HepG2 (cell line): ENCODE measurements at regions not wholly inside any gene's neighbourhood (a gene's known extent, or its start where the extent isn't known, plus 50 kb on each side); places are given as distances from the start of the nearest gene placed in this dataset.

Source experiments
- ATAC-seq: fragments of 200-7000 bp; cut with Tn5 transposase; 3 replicates; pipeline ENCODE4 v1.9.1; 2020; ENCODE audit warnings: mild to moderate bottlenecking, moderate library complexity
- BruUV-seq: library from RNA; stranded (reverse); fragments of 400-500 nt; replicated peaks from 2 replicates; lab custom pipeline; 2021; lab: Mats Ljungman, UMichigan
- CTCF ChIA-PET: fragments of 300-600 bp; formaldehyde crosslinking; extraction: SDS; loops from one replicate; lab custom pipeline; 2021; ENCODE audit warnings: low total read pairs, inconsistent platforms, low intra/inter-chr PET ratio; lab: Yijun Ruan, JAX
- POLR2A ChIA-PET: fragments of 350-600 bp; sonication (Branson Sonifier 250); formaldehyde crosslinking; loops from one replicate; lab custom pipeline; 2020; ENCODE audit warnings: antibody characterized with exemption, inconsistent platforms; lab: Yijun Ruan, JAX
- DNase-seq: peaks from one replicate; pipeline ENCODE4 v3.0.0-alpha.2; 2015; ENCODE audit warnings: low spot score
- FAIRE-seq: peaks from 3 replicates; lab custom pipeline; 2011; peaks lifted over from hg19 to GRCh38; lab: Jason Lieb, UNC
- H2AFZ ChIP-seq: one replicate; pipeline ENCODE4 v1.6.1; 2011; ENCODE audit warnings: low read length, inconsistent platforms
- H3K27ac ChIP-seq: fragments of 300-600 bp; 3 replicates; pipeline ENCODE4 v1.8.0; 2011; ENCODE audit warnings: mixed run types, mild to moderate bottlenecking, mixed read lengths, low read length, inconsistent platforms; ENCODE audit not compliant: insufficient read depth; ENCODE audit errors: extremely low read length
- H3K27me3 ChIP-seq, 2 experiments: fragments of 200-600 bp in 1 of 2; 2 replicates in 1 of 2; 3 replicates in 1 of 2; pipeline versions ENCODE4 v1.6.0 to v1.8.0; 2011; ENCODE audit warnings: low read length in 2 of 2, mild to moderate bottlenecking in 2 of 2, moderate library complexity in 2 of 2, inconsistent platforms in 1 of 2; ENCODE audit not compliant: insufficient read depth in 2 of 2, control insufficient read depth in 1 of 2
- H3K36me3 ChIP-seq, 2 experiments: fragments of 200-600 bp in 1 of 2; replicated peaks in 1 of 2; 2 replicates in 1 of 2; 3 replicates in 1 of 2; pipeline versions ENCODE4 v1.5.1 to v1.8.0; 2011; ENCODE audit warnings: low read length in 2 of 2, inconsistent platforms in 1 of 2; ENCODE audit not compliant: insufficient read depth in 2 of 2, control insufficient read depth in 1 of 2
- H3K4me1 ChIP-seq: 2 replicates; pipeline ENCODE4 v1.5.1; 2012; ENCODE audit warnings: low read length, inconsistent platforms; ENCODE audit not compliant: insufficient read depth
- H3K4me2 ChIP-seq: 2 replicates; pipeline ENCODE4 v1.6.0; 2011; ENCODE audit warnings: low read depth, low read length, inconsistent platforms
- H3K4me3 ChIP-seq, 3 experiments: fragments of 200-600 bp in 1 of 3; sonication (generic), shearing (Covaris generic) in 1 of 3; replicated peaks in 1 of 3; 2 replicates each; pipeline ENCODE4 v1.5.1; 2011 to 2016; ENCODE audit warnings: low read length in 3 of 3, inconsistent platforms in 2 of 3, low read depth in 2 of 3, mild to moderate bottlenecking in 2 of 3, control low read depth in 1 of 3, mixed read lengths in 1 of 3; ENCODE audit not compliant: insufficient read depth in 1 of 3
- H3K79me2 ChIP-seq: one replicate; pipeline ENCODE4 v1.6.1; 2011; ENCODE audit warnings: low read length, inconsistent platforms; ENCODE audit not compliant: insufficient read depth
- H3K9ac ChIP-seq: 2 replicates; pipeline ENCODE4 v1.6.0; 2011; ENCODE audit warnings: mild to moderate bottlenecking, low read depth, low read length, inconsistent platforms; ENCODE audit not compliant: insufficient read depth
- H3K9me3 ChIP-seq: 2 replicates; pipeline ENCODE4 v1.5.1; 2012; ENCODE audit warnings: mild to moderate bottlenecking, low read length
- H4K20me1 ChIP-seq: 2 replicates; pipeline ENCODE4 v1.6.0; 2011; ENCODE audit warnings: inconsistent platforms, mild to moderate bottlenecking, low read length, moderate library complexity; ENCODE audit not compliant: insufficient read depth
- BHLHE40 ChIP-seq: IDR thresholded peaks from 2 replicates; pipeline ENCODE4 v1.6.1; 2011; ENCODE audit warnings: low read length, improper control_type of control experiment
- SIN3B ChIP-seq: fragments of 150-350 bp; IDR thresholded peaks from 2 replicates; pipeline ENCODE4 v1.6.1; 2014; ENCODE audit warnings: low read length
- ZNF143 ChIP-seq: sonication (generic); formaldehyde crosslinking; IDR thresholded peaks from 2 replicates; pipeline ENCODE4 v1.4.0; 2020; ENCODE audit warnings: missing genetic modification reagents
- ZNF256 ChIP-seq: sonication (generic); formaldehyde crosslinking; conservative IDR thresholded peaks from 2 replicates; pipeline ENCODE4 v1.4.0; 2020; ENCODE audit warnings: missing genetic modification reagents
- ZNF737 ChIP-seq: sonication (generic); formaldehyde crosslinking; IDR thresholded peaks from 2 replicates; pipeline ENCODE4 v1.5.0; 2020; ENCODE audit warnings: missing genetic modification reagents, mild to moderate bottlenecking, borderline replicate concordance
- WGBS: methylation state at CpG from one replicate; pipeline ENCODE4 v1.1.6; 2017; ENCODE audit warnings: low lambda C conversion rate; 5-methylcytosine and 5-hydroxymethylcytosine counted together
- in situ Hi-C: cut with HindIII; loops from 2 replicates; pipeline ENCODE4 v1.10.0; 2017; ENCODE audit warnings: low pct_unique_long_range_greater_than_20kb; ENCODE audit not compliant: extremely low pct_ligation_motif_present
- intact Hi-C: fragments of 100-400 bp; cut with micrococcal nuclease; formaldehyde crosslinking; loops from one replicate; pipeline ENCODE4 v1.10.0; 2022; ENCODE audit not compliant: unreplicated experiment
- TF ChIP-seq, protein P1 (sequence below): fragments of 450-650 bp; IDR thresholded peaks from 2 replicates; pipeline ENCODE4 v1.6.1; 2017; ENCODE audit warnings: mild to moderate bottlenecking

DNA sequence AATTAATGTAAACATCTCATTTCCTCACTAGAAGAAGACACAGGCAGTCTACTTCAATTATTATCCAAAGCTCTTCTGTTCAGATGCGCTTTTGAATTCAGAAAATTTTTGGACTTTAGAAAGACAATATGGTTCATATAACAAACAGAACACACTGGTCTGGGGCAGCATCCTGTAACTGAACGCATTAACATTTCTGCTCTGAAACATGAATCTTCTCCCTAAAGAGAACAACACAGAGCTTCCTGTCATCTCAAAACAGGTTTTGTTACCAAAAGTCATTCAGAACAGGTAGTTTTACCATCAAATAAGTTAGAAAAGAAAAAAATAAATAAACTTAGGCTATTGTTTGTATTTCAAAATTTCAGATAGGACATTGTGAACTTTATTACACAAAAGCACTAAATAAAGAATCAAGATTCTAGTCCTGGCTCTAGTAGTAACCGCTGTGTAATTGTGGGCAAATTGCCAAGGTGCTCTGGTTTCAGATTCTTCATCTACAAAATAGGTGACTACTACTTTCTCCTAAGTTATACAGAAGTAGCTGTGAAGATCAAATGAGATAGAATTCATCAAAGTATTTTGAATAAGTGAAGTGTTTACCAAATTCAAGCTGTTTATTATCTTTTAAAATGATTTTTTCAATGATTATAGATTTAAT lies 252.3 kb upstream of the RASGEF1B start:
- Histone ChIP-seq H2AFZ (no peak overlapping the region), H4K20me1 (no peaks in the 10 kb centered on the region), H3K27me3 (no peaks in the 10 kb centered on the region), H3K4me2 (no peak overlapping the region), H3K9me3 (no peaks in the 10 kb centered on the region), H3K4me3 (no peak overlapping the region), H3K36me3 (no peaks in the 10 kb centered on the region), H3K79me2 (no peaks in the 10 kb centered on the region), H3K4me1 (no peaks in the 10 kb centered on the region), H3K9ac (no peak overlapping the region), H3K27ac (no peak overlapping the region)
- in situ Hi-C loops = no loop called here
- 48% methylated on average over 3 of the region's 3 CpGs for WGBS
- intact Hi-C loops = no loop called here
- CTCF ChIA-PET = no interaction called here
- no peak for FAIRE-seq
- BruUV-seq = no TSS peak
- TF ChIP-seq, protein P1, sequence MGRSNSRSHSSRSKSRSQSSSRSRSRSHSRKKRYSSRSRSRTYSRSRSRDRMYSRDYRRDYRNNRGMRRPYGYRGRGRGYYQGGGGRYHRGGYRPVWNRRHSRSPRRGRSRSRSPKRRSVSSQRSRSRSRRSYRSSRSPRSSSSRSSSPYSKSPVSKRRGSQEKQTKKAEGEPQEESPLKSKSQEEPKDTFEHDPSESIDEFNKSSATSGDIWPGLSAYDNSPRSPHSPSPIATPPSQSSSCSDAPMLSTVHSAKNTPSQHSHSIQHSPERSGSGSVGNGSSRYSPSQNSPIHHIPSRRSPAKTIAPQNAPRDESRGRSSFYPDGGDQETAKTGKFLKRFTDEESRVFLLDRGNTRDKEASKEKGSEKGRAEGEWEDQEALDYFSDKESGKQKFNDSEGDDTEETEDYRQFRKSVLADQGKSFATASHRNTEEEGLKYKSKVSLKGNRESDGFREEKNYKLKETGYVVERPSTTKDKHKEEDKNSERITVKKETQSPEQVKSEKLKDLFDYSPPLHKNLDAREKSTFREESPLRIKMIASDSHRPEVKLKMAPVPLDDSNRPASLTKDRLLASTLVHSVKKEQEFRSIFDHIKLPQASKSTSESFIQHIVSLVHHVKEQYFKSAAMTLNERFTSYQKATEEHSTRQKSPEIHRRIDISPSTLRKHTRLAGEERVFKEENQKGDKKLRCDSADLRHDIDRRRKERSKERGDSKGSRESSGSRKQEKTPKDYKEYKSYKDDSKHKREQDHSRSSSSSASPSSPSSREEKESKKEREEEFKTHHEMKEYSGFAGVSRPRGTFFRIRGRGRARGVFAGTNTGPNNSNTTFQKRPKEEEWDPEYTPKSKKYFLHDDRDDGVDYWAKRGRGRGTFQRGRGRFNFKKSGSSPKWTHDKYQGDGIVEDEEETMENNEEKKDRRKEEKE = no peak
- TF ChIP-seq ZNF143 (CRISPR knock-in tag) (no peak), SIN3B (no peak), ZNF256 (CRISPR knock-in tag) (no peak), BHLHE40 (no peak), ZNF737 (CRISPR knock-in tag) (no peak)
- no peak for DNase-seq
- POLR2A ChIA-PET = no interaction called here
- ATAC-seq = no peak
